ENCODE measurements at regions not wholly inside any gene's neighbourhood (a gene's known extent, or its start where the extent isn't known, plus 50 kb on each side); places are given as distances from the start of the nearest gene placed in this dataset.

- intact Hi-C loops (cut with micrococcal nuclease; ENCODE audit: unreplicated experiment) (no loop called here), in situ Hi-C loops (cut with HindIII; ENCODE audit: low pct_unique_long_range_greater_than_20kb, low sequenced_read_pairs) (no loop called here)
- POLR2A ChIA-PET = no interaction called here
- Histone ChIP-seq H3K27ac (ENCODE audit: low read length) (no peak overlapping the region), H3K9me3 (ENCODE audit: control insufficient read depth, insufficient read depth, low read depth, low read length) (no peaks in the 10 kb centered on the region), H3K27me3 (ENCODE audit: control insufficient read depth, insufficient read depth, low read length) (no peaks in the 10 kb centered on the region), H3K36me3 (ENCODE audit: control insufficient read depth, insufficient read depth, low read length) (no peaks in the 10 kb centered on the region), H3K4me3 (ENCODE audit: low read depth in 2 of 2, low read length in 2 of 2) (no peak overlapping the region), H3K4me1 (ENCODE audit: control insufficient read depth, insufficient read depth, low read length) (no peaks in the 10 kb centered on the region)
- no peak for TF ChIP-seq REST (IDR thresholded peaks at IDR 0.05; ENCODE audit: insufficient read depth in 1 of 2, low read depth in 2 of 2, low read length in 1 of 2)
- TF ChIP-seq SIN3A (IDR thresholded peaks at IDR 0.05; ENCODE audit: borderline replicate concordance, insufficient read depth, low read depth, low read length) = no peak
- TF ChIP-seq, protein P1, sequence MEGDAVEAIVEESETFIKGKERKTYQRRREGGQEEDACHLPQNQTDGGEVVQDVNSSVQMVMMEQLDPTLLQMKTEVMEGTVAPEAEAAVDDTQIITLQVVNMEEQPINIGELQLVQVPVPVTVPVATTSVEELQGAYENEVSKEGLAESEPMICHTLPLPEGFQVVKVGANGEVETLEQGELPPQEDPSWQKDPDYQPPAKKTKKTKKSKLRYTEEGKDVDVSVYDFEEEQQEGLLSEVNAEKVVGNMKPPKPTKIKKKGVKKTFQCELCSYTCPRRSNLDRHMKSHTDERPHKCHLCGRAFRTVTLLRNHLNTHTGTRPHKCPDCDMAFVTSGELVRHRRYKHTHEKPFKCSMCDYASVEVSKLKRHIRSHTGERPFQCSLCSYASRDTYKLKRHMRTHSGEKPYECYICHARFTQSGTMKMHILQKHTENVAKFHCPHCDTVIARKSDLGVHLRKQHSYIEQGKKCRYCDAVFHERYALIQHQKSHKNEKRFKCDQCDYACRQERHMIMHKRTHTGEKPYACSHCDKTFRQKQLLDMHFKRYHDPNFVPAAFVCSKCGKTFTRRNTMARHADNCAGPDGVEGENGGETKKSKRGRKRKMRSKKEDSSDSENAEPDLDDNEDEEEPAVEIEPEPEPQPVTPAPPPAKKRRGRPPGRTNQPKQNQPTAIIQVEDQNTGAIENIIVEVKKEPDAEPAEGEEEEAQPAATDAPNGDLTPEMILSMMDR (IDR thresholded peaks at IDR 0.05) = no peak
- no peak for TF ChIP-seq TCF7L2 (IDR thresholded peaks at IDR 0.05; ENCODE audit: low read depth, low read length)
- no peak for TF ChIP-seq POLR2AphosphoS5 (IDR thresholded peaks at IDR 0.05; ENCODE audit: low read depth, low read length)
- BruUV-seq (replicated peaks) = no TSS peak
- ATAC-seq (no peak), DNase-seq (ENCODE audit: low read depth, low spot score) (no peak)
- CTCF ChIA-PET = no interaction called here
Measured at GRCh38 chrX:23603501-23603900, 63.8 kb upstream of the PRDX4 start.

DNA sequence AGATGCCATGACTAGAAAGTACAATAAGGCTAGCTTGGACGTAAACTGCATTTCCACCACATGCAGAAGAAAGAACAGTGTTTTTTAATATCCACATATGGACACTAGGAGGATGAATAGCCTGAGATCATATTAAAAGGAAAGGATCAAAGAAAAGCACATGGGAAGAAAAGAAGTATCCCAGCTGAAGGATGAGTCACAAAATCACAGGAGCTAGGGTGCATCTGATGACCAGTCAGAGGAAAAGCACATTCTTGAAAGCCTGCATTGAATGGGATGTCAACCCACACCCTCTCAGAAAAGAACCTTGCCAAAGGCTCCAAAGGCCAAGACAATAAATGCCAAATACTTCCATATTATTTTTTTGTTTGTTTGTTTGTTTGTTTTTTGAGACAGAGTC lies 56.8 kb upstream of the PRDX4 start:
- intact Hi-C loops (cut with micrococcal nuclease; ENCODE audit: unreplicated experiment) = no loop called here

More for the DNA sequence above, 56.8 kb upstream of the PRDX4 start:
- H3K9me3 ChIP-seq (ENCODE audit: control insufficient read depth, insufficient read depth, low read depth, low read length) = no peaks in the 10 kb centered on the region
- POLR2A ChIA-PET = no interaction called here
- no peaks in the 10 kb centered on the region for H3K36me3 ChIP-seq (ENCODE audit: control insufficient read depth, insufficient read depth, low read length)
- in situ Hi-C loops (cut with HindIII; ENCODE audit: low pct_unique_long_range_greater_than_20kb, low sequenced_read_pairs) = no loop called here
- no TSS peak for BruUV-seq (replicated peaks)
- no peak for ATAC-seq
- TF ChIP-seq POLR2AphosphoS5 (IDR thresholded peaks at IDR 0.05; ENCODE audit: low read depth, low read length) (no peak), TCF7L2 (IDR thresholded peaks at IDR 0.05; ENCODE audit: low read depth, low read length) (no peak), SIN3A (IDR thresholded peaks at IDR 0.05; ENCODE audit: borderline replicate concordance, insufficient read depth, low read depth, low read length) (no peak), REST (IDR thresholded peaks at IDR 0.05; ENCODE audit: insufficient read depth in 1 of 2, low read depth in 2 of 2, low read length in 1 of 2) (no peak)
- TF ChIP-seq, protein P1 (IDR thresholded peaks at IDR 0.05) = no peak
- DNase-seq (ENCODE audit: low read depth, low spot score) = no peak
- CTCF ChIA-PET = no interaction called here
- H3K27ac ChIP-seq (ENCODE audit: low read length) = no peak overlapping the region
- H3K4me1 ChIP-seq (ENCODE audit: control insufficient read depth, insufficient read depth, low read length) = no peaks in the 10 kb centered on the region
- no peaks in the 10 kb centered on the region for H3K27me3 ChIP-seq (ENCODE audit: control insufficient read depth, insufficient read depth, low read length)
- H3K4me3 ChIP-seq (ENCODE audit: low read depth in 2 of 2, low read length in 2 of 2) = no peak overlapping the region
